ENCODE measurements at regions not wholly inside any gene's neighbourhood (a gene's known extent, or its start where the extent isn't known, plus 50 kb on each side); places are given as distances from the start of the nearest gene placed in this dataset.

GRCh38 chr7:131873581-131873980, 317.2 kb upstream of the PODXL start:
- TF ChIP-seq CTCF (IDR thresholded peaks at IDR 0.05): no peak
- TF ChIP-seq POLR2A (IDR thresholded peaks at IDR 0.05): no peak

Measured in body of pancreas (tissue), 4 donors.